RWPE2 (cell line): ENCODE measurements at regions not wholly inside any gene's neighbourhood (a gene's known extent, or its start where the extent isn't known, plus 50 kb on each side); places are given as distances from the start of the nearest gene placed in this dataset.

Experiments used
- ATAC-seq: fragments of 200-7000 bp; cut with Tn5 transposase; 3 replicates; pipeline ENCODE4 v1.9.1; 2021; ENCODE audit warnings: low read depth
- DNase-seq: peaks from one replicate; pipeline ENCODE4 v3.0.0-alpha.2; 2020; ENCODE audit warnings: low spot score
- H3K27ac ChIP-seq: fragments of 450-650 bp; 2 replicates; pipeline ENCODE4 v1.5.1; 2017; ENCODE audit warnings: mild to moderate bottlenecking; ENCODE audit not compliant: poor library complexity, severe bottlenecking
- H3K27me3 ChIP-seq: fragments of 250-450 bp; sonication (Bioruptor Pico); 2 replicates; pipeline ENCODE4 v1.5.1; 2021; ENCODE audit warnings: mild to moderate bottlenecking, moderate library complexity; ENCODE audit not compliant: insufficient read depth, poor library complexity, severe bottlenecking
- H3K36me3 ChIP-seq: fragments of 250-450 bp; sonication (Bioruptor Pico); 2 replicates; pipeline ENCODE4 v1.5.1; 2020; ENCODE audit warnings: low read depth, mild to moderate bottlenecking, moderate library complexity
- H3K4me1 ChIP-seq: fragments of 250-450 bp; sonication (Bioruptor Pico); 2 replicates; pipeline ENCODE4 v1.5.1; 2021; ENCODE audit warnings: mild to moderate bottlenecking, moderate library complexity; ENCODE audit not compliant: insufficient read depth, poor library complexity, severe bottlenecking
- H3K4me3 ChIP-seq: fragments of 250-450 bp; sonication (Bioruptor Pico); 2 replicates; pipeline ENCODE4 v1.5.1; 2021; ENCODE audit warnings: mild to moderate bottlenecking, moderate library complexity; ENCODE audit not compliant: severe bottlenecking
- H3K9me3 ChIP-seq: fragments of 250-450 bp; sonication (Bioruptor Pico); 2 replicates; pipeline ENCODE4 v1.5.1; 2021; ENCODE audit warnings: mild to moderate bottlenecking, moderate library complexity; ENCODE audit not compliant: severe bottlenecking
- TF ChIP-seq, protein P1 (sequence below): fragments of 450-650 bp; IDR thresholded peaks from one replicate; pipeline ENCODE4 v1.5.1; 2017; ENCODE audit warnings: mild to moderate bottlenecking, moderate library complexity; ENCODE audit not compliant: poor library complexity, severe bottlenecking

DNA sequence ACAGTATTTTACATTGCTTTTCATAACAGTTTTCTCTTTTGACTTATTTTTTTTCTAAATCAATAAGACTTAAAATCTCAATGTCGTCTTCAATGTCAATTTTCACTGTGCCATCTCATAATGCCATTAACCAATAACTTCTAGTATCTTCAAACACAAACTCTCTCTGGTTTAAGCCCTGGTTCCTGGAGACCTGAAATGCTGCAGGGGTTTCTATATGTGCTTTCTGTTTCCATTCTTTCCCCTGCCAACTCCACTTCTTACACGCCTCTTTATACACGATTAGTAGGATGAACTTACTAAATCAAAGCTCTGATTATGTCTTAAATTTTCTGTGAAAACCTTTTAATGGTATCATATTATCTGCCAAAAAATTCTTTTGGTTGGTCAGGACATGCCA, 191.4 kb downstream of the AMY1C start:
- ATAC-seq (no peak), DNase-seq (no peak)
- Histone ChIP-seq H3K4me1 (no peaks in the 10 kb centered on the region), H3K4me3 (no peak overlapping the region), H3K9me3 (no peaks in the 10 kb centered on the region), H3K27ac (no peak overlapping the region), H3K27me3 (peaks cover 15% of the 10 kb centered on the region), H3K36me3 (no peaks in the 10 kb centered on the region)
- TF ChIP-seq, protein P1, sequence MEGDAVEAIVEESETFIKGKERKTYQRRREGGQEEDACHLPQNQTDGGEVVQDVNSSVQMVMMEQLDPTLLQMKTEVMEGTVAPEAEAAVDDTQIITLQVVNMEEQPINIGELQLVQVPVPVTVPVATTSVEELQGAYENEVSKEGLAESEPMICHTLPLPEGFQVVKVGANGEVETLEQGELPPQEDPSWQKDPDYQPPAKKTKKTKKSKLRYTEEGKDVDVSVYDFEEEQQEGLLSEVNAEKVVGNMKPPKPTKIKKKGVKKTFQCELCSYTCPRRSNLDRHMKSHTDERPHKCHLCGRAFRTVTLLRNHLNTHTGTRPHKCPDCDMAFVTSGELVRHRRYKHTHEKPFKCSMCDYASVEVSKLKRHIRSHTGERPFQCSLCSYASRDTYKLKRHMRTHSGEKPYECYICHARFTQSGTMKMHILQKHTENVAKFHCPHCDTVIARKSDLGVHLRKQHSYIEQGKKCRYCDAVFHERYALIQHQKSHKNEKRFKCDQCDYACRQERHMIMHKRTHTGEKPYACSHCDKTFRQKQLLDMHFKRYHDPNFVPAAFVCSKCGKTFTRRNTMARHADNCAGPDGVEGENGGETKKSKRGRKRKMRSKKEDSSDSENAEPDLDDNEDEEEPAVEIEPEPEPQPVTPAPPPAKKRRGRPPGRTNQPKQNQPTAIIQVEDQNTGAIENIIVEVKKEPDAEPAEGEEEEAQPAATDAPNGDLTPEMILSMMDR = no peak

DNA sequence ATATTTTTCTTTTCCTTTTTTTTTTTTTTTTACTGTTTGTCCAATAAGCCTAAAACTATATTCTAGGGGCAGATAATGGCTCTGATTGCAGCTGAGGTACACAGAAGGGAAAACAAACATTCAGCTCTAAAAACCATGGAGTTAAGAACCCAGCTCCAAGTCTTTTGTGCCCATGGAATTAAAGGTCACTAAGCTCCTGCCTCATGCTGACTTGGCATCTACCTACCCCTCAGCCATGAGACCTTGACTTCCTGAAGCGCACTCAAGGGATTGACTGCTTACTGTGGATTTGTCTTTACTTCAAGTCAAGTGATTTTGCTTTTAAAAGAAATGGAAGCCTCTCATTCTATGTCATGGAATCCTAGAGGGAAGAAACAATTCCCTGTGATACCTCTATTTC, 192.3 kb downstream of the AMY1C start:
- ATAC-seq = no peak
- Histone ChIP-seq H3K9me3 (no peaks in the 10 kb centered on the region), H3K4me1 (no peaks in the 10 kb centered on the region)

DNA sequence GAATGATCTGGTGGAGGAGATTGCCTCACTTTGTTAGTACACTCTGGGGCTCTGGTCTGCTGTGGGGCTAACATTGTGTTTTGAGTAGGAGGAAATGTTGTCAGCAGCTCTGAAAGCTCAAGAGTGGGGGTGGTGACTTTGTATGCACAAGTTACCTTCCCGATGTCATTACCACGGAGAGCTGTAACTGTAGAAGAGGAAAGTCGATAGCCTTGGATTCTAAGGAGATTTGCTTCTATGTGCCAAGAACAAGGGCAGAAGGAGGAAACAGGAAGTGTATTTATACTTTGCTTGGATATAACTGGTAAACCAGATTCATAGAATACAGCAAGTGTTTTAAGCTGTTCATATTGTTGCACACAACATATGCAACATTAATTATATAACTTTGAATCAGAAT, 196.1 kb downstream of the AMY1C start:
- DNase-seq = no peak
- H3K9me3 ChIP-seq = no peaks in the 10 kb centered on the region
- H3K27ac ChIP-seq = no peak overlapping the region
- H3K27me3 ChIP-seq = peaks cover 5% of the 10 kb centered on the region
- TF ChIP-seq, protein P1 = no peak
- no peaks in the 10 kb centered on the region for H3K36me3 ChIP-seq
- ATAC-seq = no peak
- H3K4me3 ChIP-seq = no peak overlapping the region
- no peaks in the 10 kb centered on the region for H3K4me1 ChIP-seq

More for the DNA sequence above, 192.3 kb downstream of the AMY1C start:
- Histone ChIP-seq H3K36me3 (no peaks in the 10 kb centered on the region), H3K27ac (no peak overlapping the region), H3K27me3 (peaks cover 15% of the 10 kb centered on the region), H3K4me3 (no peak overlapping the region)
- TF ChIP-seq, protein P1 = no peak
- DNase-seq = no peak

DNA sequence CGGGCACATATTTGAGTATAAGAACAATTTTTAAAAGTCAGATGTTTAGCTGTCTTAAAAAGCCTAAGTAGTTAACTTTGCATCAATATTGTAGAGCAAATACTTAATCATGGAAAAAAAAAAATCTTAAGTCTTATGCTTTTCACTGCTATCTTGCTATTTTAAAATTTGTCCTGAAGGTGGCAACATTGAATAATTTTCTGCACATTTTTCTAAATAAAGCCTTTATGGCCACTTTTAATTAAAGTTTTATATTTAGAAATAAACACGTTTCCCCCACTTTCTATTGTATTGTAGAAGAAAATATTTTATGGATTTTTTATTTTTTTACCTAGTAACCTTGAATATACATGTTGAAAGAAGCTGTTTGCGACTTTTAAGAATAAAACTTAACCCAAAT, 198.8 kb downstream of the AMY1C start:
- no peak overlapping the region for H3K27ac ChIP-seq
- H3K27me3 ChIP-seq = peaks cover under 1% of the 10 kb centered on the region
- H3K36me3 ChIP-seq = no peaks in the 10 kb centered on the region
- no peaks in the 10 kb centered on the region for H3K4me1 ChIP-seq
- no peak for DNase-seq
- H3K4me3 ChIP-seq = no peak overlapping the region
- no peak for ATAC-seq
- H3K9me3 ChIP-seq = no peaks in the 10 kb centered on the region
- TF ChIP-seq, protein P1 = peak; percentile 55

DNA sequence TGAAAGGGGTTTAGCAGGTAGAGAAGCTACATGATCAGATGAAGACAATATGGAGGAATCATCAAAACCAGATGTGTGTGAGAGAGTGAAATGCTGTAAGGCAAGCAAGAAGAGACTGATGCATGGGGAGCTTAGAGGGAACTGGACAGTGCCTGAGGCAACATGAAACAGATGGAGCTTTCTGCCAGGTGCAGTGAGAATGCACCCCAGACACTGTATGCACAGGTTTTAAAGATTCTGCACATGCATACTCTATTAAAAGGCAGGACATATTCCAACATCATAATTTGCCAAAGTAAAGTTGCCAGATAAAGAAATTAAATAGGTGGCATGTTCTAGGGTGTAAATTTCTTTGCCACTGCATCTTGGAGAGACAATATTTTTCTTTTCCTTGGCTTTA, 200.1 kb downstream of the AMY1C start:
- no peak overlapping the region for H3K4me3 ChIP-seq
- no peak for ATAC-seq
- H3K4me1 ChIP-seq = no peaks in the 10 kb centered on the region
- DNase-seq = no peak
- no peaks in the 10 kb centered on the region for H3K36me3 ChIP-seq
- H3K9me3 ChIP-seq = no peaks in the 10 kb centered on the region
- no peaks in the 10 kb centered on the region for H3K27me3 ChIP-seq
- no peak overlapping the region for H3K27ac ChIP-seq
- TF ChIP-seq, protein P1 = no peak
